ENCODE measurements at regions not wholly inside any gene's neighbourhood (a gene's known extent, or its start where the extent isn't known, plus 50 kb on each side); places are given as distances from the start of the nearest gene placed in this dataset.

- H3K9me3 ChIP-seq = no peaks in the 10 kb centered on the region
- H3K4me1 ChIP-seq (ENCODE audit: control insufficient read depth in 1 of 2, insufficient read depth in 1 of 2, low read depth in 1 of 2, low read length in 1 of 2) = no peaks in the 10 kb centered on the region
- H3K36me3 ChIP-seq = no peaks in the 10 kb centered on the region
- no peak overlapping the region for H3K27ac ChIP-seq
- no peak overlapping the region for H3K4me3 ChIP-seq (ENCODE audit: low read depth in 1 of 2, low read length in 1 of 2)
- TF ChIP-seq, protein P1, sequence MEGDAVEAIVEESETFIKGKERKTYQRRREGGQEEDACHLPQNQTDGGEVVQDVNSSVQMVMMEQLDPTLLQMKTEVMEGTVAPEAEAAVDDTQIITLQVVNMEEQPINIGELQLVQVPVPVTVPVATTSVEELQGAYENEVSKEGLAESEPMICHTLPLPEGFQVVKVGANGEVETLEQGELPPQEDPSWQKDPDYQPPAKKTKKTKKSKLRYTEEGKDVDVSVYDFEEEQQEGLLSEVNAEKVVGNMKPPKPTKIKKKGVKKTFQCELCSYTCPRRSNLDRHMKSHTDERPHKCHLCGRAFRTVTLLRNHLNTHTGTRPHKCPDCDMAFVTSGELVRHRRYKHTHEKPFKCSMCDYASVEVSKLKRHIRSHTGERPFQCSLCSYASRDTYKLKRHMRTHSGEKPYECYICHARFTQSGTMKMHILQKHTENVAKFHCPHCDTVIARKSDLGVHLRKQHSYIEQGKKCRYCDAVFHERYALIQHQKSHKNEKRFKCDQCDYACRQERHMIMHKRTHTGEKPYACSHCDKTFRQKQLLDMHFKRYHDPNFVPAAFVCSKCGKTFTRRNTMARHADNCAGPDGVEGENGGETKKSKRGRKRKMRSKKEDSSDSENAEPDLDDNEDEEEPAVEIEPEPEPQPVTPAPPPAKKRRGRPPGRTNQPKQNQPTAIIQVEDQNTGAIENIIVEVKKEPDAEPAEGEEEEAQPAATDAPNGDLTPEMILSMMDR (IDR thresholded peaks at IDR 0.05) = no peak
- no peaks in the 10 kb centered on the region for H3K27me3 ChIP-seq
Observed at GRCh38 chr13:50692396-50692915, 151.0 kb downstream of the DLEU7 start.

DNA sequence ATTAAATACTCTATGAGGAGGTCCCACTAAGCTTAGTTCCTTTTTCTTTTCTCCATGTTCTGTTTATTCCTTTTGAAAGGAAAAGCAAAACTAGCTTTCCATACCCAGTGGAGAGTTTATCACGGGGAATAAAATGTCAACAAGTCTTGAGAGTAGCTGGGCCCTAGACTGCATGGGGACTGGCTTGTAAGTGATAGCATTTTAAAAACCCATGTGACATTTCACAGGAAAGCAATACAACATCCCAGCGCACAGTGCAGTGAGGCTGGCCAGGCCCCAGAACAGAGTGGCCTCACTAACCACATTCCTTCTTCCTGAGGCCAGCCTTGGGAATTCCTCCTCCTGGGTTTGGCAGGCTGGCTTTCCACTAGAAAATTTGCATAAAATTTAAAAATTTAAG, 149.8 kb downstream of the DLEU7 start:
- Histone ChIP-seq H3K36me3 (no peaks in the 10 kb centered on the region), H3K27ac (no peak overlapping the region), H3K9me3 (no peaks in the 10 kb centered on the region), H3K4me1 (ENCODE audit: control insufficient read depth in 1 of 2, insufficient read depth in 1 of 2, low read depth in 1 of 2, low read length in 1 of 2) (no peaks in the 10 kb centered on the region), H3K27me3 (no peaks in the 10 kb centered on the region), H3K4me3 (ENCODE audit: low read depth in 1 of 2, low read length in 1 of 2) (no peak overlapping the region)
- TF ChIP-seq, protein P1 (IDR thresholded peaks at IDR 0.05) = no peak

GRCh38 chr13:50697746-50698539, 145.5 kb downstream of the DLEU7 start:
- no peaks in the 10 kb centered on the region for H3K27me3 ChIP-seq
- H3K4me3 ChIP-seq (ENCODE audit: low read depth in 1 of 2, low read length in 1 of 2) = no peak overlapping the region
- H3K36me3 ChIP-seq = no peaks in the 10 kb centered on the region
- H3K9me3 ChIP-seq = no peaks in the 10 kb centered on the region
- no peaks in the 10 kb centered on the region for H3K4me1 ChIP-seq (ENCODE audit: control insufficient read depth in 1 of 2, insufficient read depth in 1 of 2, low read depth in 1 of 2, low read length in 1 of 2)
- H3K27ac ChIP-seq = no peak overlapping the region
- TF ChIP-seq, protein P1 (IDR thresholded peaks at IDR 0.05) = no peak

DNA sequence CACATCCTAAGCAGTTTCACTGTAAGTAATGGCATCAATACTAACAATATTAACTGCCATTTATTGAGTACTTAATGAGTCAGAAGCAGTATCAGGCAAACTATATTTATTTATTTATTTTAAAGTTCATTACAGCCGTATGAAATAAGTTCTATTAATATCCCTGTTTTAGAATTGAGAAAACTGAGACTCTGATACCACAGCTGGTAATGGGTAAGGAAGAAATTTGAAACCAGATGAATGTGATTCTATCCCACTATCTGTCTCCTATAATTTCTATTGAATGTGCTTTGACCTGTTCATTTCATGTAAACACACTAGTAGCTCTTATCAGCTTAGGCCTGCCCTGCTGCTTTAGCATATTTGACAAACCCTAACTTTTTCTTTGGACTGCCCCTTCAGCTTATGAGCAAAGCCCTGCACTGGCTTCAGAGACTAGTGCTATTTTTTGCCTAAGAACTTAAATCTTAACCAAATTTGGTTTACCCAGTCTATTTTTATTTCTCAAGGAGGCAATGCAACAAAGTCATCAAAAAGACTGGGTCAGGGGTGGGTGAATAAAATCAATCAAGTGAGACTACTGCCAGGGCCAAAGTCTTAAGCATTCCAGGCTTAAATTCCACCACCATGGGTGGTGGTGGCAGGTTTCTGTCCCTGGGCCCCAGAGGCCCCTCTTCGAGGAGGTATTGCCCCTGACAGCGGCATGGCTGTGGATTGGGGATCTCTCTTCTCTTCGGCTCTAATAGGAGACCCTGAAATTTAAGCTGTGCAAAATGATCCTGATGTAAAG, 143.4 kb downstream of the DLEU7 start:
- H3K4me1 ChIP-seq (ENCODE audit: control insufficient read depth in 1 of 2, insufficient read depth in 1 of 2, low read depth in 1 of 2, low read length in 1 of 2) = no peaks in the 10 kb centered on the region
- H3K27me3 ChIP-seq = no peaks in the 10 kb centered on the region
- H3K36me3 ChIP-seq = no peaks in the 10 kb centered on the region
- TF ChIP-seq, protein P1 (IDR thresholded peaks at IDR 0.05) = no peak
- no peaks in the 10 kb centered on the region for H3K9me3 ChIP-seq
- no peak overlapping the region for H3K4me3 ChIP-seq (ENCODE audit: low read depth in 1 of 2, low read length in 1 of 2)
- H3K27ac ChIP-seq = no peak overlapping the region

DNA sequence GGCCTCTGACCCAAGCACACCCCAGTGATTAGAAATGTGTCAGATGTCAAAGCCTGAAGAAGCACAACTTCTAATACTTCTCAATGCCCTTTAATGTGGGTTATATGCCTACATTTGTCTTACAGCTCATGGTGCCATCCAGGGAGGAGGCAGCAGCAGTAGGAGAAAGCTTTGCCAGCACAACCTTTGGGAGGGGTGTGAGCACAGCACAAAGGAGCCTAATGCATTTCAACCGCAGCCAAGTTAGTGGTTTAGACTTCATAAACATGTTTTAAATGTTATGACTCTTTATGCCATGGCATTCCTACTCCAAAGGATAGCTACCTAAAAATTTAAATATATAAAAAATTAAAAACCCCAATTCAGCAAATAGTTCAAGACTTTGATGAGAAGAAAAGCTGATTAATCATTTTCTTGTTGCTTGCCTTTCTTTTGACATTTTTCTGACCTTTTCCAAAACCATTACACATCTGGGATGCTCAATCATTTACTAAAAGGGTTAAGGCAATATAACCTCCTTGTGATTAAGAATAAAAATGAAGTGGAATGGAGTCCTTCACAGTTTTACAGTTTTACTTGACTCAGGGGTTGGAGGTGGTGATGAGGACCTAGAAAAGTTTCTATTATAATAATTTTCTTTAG, 142.7 kb downstream of the DLEU7 start:
- no peaks in the 10 kb centered on the region for H3K27me3 ChIP-seq
- no peaks in the 10 kb centered on the region for H3K36me3 ChIP-seq
- TF ChIP-seq, protein P1 (IDR thresholded peaks at IDR 0.05) = no peak
- H3K4me1 ChIP-seq (ENCODE audit: control insufficient read depth in 1 of 2, insufficient read depth in 1 of 2, low read depth in 1 of 2, low read length in 1 of 2) = no peaks in the 10 kb centered on the region
- H3K4me3 ChIP-seq (ENCODE audit: low read depth in 1 of 2, low read length in 1 of 2) = no peak overlapping the region
- H3K27ac ChIP-seq = no peak overlapping the region
- no peaks in the 10 kb centered on the region for H3K9me3 ChIP-seq
